C4-2B (cell line): ENCODE measurements at regions not wholly inside any gene's neighbourhood (a gene's known extent, or its start where the extent isn't known, plus 50 kb on each side); places are given as distances from the start of the nearest gene placed in this dataset.

Source experiments
- CTCF ChIP-seq: fragments of 450-650 bp; conservative IDR thresholded peaks from 2 replicates; pipeline ENCODE4 v1.5.1; 2017; ENCODE audit warnings: mild to moderate bottlenecking
- ZFX ChIP-seq: fragments of 450-650 bp; IDR thresholded peaks from 2 replicates; pipeline ENCODE4 v1.6.1; 2017

- no peak for TF ChIP-seq CTCF
- TF ChIP-seq ZFX: no peak
These were observed 271.7 kb upstream of the C1orf174 start for GRCh38 chr1:4171480-4172450.
